COR-L47 (cell line): ENCODE measurements at regions not wholly inside any gene's neighbourhood (a gene's known extent, or its start where the extent isn't known, plus 50 kb on each side); places are given as distances from the start of the nearest gene placed in this dataset.
A peak's percentile ranks its signal among the peaks of the same experiment; 100 is the strongest.
"Not testable (repeated sequence)": the region's sequence is repeated elsewhere in the genome, so short reads cannot be mapped to it uniquely, and the experiment has no call there.

Source experiments
- DNase-seq: peaks from one replicate; lab custom pipeline; 2025; lab: John Stamatoyannopoulos, UW

- DNase-seq, result no peak
These were observed 1169.7 kb downstream of the DIAPH3 start for GRCh38 chr13:58994077-58994476.

GRCh38 chr13:58994777-58995176 lies 1169.0 kb downstream of the DIAPH3 start:
- peak; percentile 5 for DNase-seq

GRCh38 chr13:58998716-58999115 lies 1165.0 kb downstream of the DIAPH3 start:
- DNase-seq, result no peak

GRCh38 chr13:58999851-59000250 lies 1163.9 kb downstream of the DIAPH3 start:
- DNase-seq, result no peak

- no peak for DNase-seq
These were observed 1163.0 kb downstream of the DIAPH3 start for GRCh38 chr13:59000770-59001169.

GRCh38 chr13:59012731-59013130 lies 1151.0 kb downstream of the DIAPH3 start:
- no peak for DNase-seq

- DNase-seq, result no peak
These were observed 1147.5 kb downstream of the DIAPH3 start for GRCh38 chr13:59016250-59016649.

GRCh38 chr13:59024434-59024833 lies 1139.3 kb downstream of the DIAPH3 start:
- DNase-seq, result no peak

GRCh38 chr13:59034198-59034597 lies 1129.5 kb downstream of the DIAPH3 start:
- no peak for DNase-seq

- DNase-seq, result no peak
These were observed 1124.9 kb downstream of the DIAPH3 start for GRCh38 chr13:59038824-59039223.

GRCh38 chr13:59043016-59043415 lies 1120.7 kb downstream of the DIAPH3 start:
- no peak for DNase-seq

- DNase-seq, result no peak
These were observed 1116.2 kb downstream of the DIAPH3 start for GRCh38 chr13:59047546-59047945.

- no peak for DNase-seq
These were observed 1102.1 kb downstream of the DIAPH3 start for GRCh38 chr13:59061621-59062020.

GRCh38 chr13:59064042-59064441 lies 1099.7 kb downstream of the DIAPH3 start:
- DNase-seq, result no peak

GRCh38 chr13:59076386-59076785 lies 1087.3 kb downstream of the DIAPH3 start:
- not testable (repeated sequence) for DNase-seq

GRCh38 chr13:59086147-59086546 lies 1077.6 kb downstream of the DIAPH3 start:
- DNase-seq, result no peak

GRCh38 chr13:59088716-59089115 lies 1075.0 kb downstream of the DIAPH3 start:
- DNase-seq, result no peak

- no peak for DNase-seq
These were observed 1069.5 kb downstream of the DIAPH3 start for GRCh38 chr13:59094181-59094580.

- no peak for DNase-seq
These were observed 1064.3 kb downstream of the DIAPH3 start for GRCh38 chr13:59099182-59099974.

- no peak for DNase-seq
These were observed 1060.5 kb downstream of the DIAPH3 start for GRCh38 chr13:59103004-59103768.

- no peak for DNase-seq
These were observed 1052.0 kb downstream of the DIAPH3 start for GRCh38 chr13:59111751-59112171.

GRCh38 chr13:59112221-59112718 lies 1051.5 kb downstream of the DIAPH3 start:
- no peak for DNase-seq

GRCh38 chr13:59119475-59119874 lies 1044.3 kb downstream of the DIAPH3 start:
- no peak for DNase-seq
